Panc1 (cell line): ENCODE measurements at regions not wholly inside any gene's neighbourhood (a gene's known extent, or its start where the extent isn't known, plus 50 kb on each side); places are given as distances from the start of the nearest gene placed in this dataset.

Source experiments
- ATAC-seq: fragments of 200-7000 bp; cut with Tn5 transposase; 2 replicates; pipeline ENCODE4 v1.9.1; 2020; ENCODE audit warnings: mild to moderate bottlenecking, moderate library complexity
- BruUV-seq: library from RNA; stranded (reverse); fragments of 400-500 nt; replicated peaks from 2 replicates; lab custom pipeline; 2021; lab: Mats Ljungman, UMichigan
- CTCF ChIA-PET: fragments of 300-600 bp; sonication (Branson Sonifier 250); formaldehyde crosslinking; loops from one replicate; lab custom pipeline; 2022; ENCODE audit warnings: antibody characterized with exemption; lab: Charles Lee
- POLR2A ChIA-PET: fragments of 300-600 bp; sonication (Branson Sonifier 250); formaldehyde crosslinking; loops from one replicate; lab custom pipeline; 2022; ENCODE audit warnings: antibody characterized with exemption; lab: Charles Lee
- DNase-seq: peaks from one replicate; pipeline ENCODE4 v3.0.0-alpha.2; 2010; ENCODE audit warnings: low read depth, low spot score
- H3K27ac ChIP-seq: 2 replicates; pipeline ENCODE4 v1.5.1; 2011; ENCODE audit warnings: mild to moderate bottlenecking, low read length, inconsistent platforms
- H3K27me3 ChIP-seq: fragments of 200-500 bp; sonication (Bioruptor generic); 2 replicates; pipeline ENCODE4 v1.6.0; 2014; ENCODE audit warnings: low read length, inconsistent platforms; ENCODE audit not compliant: control insufficient read depth, insufficient read depth
- H3K36me3 ChIP-seq: fragments of 200-500 bp; sonication (Bioruptor generic); 2 replicates; pipeline ENCODE4 v1.5.1; 2014; ENCODE audit warnings: inconsistent platforms, mild to moderate bottlenecking, low read length, moderate library complexity; ENCODE audit not compliant: control insufficient read depth, insufficient read depth
- H3K4me1 ChIP-seq: 2 replicates; pipeline ENCODE4 v1.5.1; 2011; ENCODE audit warnings: inconsistent platforms, mild to moderate bottlenecking, low read length, moderate library complexity; ENCODE audit not compliant: control insufficient read depth, insufficient read depth
- H3K4me3 ChIP-seq, 2 experiments: 2 replicates each; pipeline ENCODE4 v1.5.1; 2011 to 2012; ENCODE audit warnings: low read depth in 2 of 2, low read length in 2 of 2, mild to moderate bottlenecking in 2 of 2, inconsistent platforms in 1 of 2, moderate library complexity in 1 of 2
- H3K9me3 ChIP-seq: fragments of 200-500 bp; sonication (Bioruptor generic); 2 replicates; pipeline ENCODE4 v1.5.1; 2014; ENCODE audit warnings: low read depth, mild to moderate bottlenecking, inconsistent platforms, low read length, moderate library complexity; ENCODE audit not compliant: control insufficient read depth, insufficient read depth
- POLR2AphosphoS5 ChIP-seq: IDR thresholded peaks from 2 replicates; pipeline ENCODE4 v1.6.1; 2012; ENCODE audit warnings: mild to moderate bottlenecking, low read depth, low read length, moderate library complexity
- SIN3A ChIP-seq: IDR thresholded peaks from 2 replicates; pipeline ENCODE4 v1.6.1; 2012; ENCODE audit warnings: low read depth, mild to moderate bottlenecking, low read length, moderate library complexity, borderline replicate concordance; ENCODE audit not compliant: insufficient read depth
- TCF7L2 ChIP-seq: IDR thresholded peaks from 2 replicates; pipeline ENCODE4 v1.6.1; 2011; ENCODE audit warnings: mild to moderate bottlenecking, low read depth, low read length, inconsistent platforms
- in situ Hi-C: cut with HindIII; loops from 2 replicates; pipeline ENCODE4 v1.10.0; 2016; ENCODE audit warnings: low sequenced_read_pairs, low pct_unique_long_range_greater_than_20kb
- intact Hi-C: fragments of 100-400 bp; cut with micrococcal nuclease; formaldehyde crosslinking; loops from one replicate; pipeline ENCODE4 v1.10.0; 2022; ENCODE audit not compliant: unreplicated experiment
- TF ChIP-seq, protein P1 (sequence below), 2 experiments: IDR thresholded peaks; 2 replicates each; pipeline ENCODE4 v1.6.1; 2011 to 2012; ENCODE audit warnings: low read depth in 2 of 2, control low read depth in 1 of 2, low read length in 1 of 2, mild to moderate bottlenecking in 1 of 2, moderate library complexity in 1 of 2; ENCODE audit not compliant: insufficient read depth in 1 of 2
- TF ChIP-seq, protein P2 (sequence below): fragments of 450-650 bp; IDR thresholded peaks from 2 replicates; pipeline ENCODE4 v1.5.1; 2017; ENCODE audit warnings: mild to moderate bottlenecking

DNA sequence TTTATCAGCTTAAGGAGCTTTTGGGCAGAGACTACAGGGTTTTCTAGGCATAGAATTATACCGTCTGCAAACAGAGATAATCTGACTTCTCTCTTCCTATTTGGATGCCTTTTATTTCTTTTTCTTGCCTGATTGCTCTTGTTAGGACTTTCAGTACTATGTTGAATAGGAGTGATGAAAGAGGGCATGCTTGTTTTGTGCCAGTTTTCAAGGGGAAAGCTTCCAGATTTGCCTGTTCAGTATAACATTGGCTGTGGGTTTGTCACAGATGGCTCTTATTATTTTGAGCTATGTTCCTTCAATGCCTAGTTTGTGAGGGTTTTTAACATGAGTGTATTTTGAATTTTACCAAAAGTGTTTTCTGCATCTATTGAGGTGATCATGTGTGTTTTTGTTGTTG is 192.8 kb upstream of the PHACTR1 start:
- CTCF ChIA-PET, result no interaction called here
- ATAC-seq, result no peak
- DNase-seq, result no peak
- no peak overlapping the region for H3K4me3 ChIP-seq
- POLR2A ChIA-PET, result no interaction called here
- TF ChIP-seq, protein P1, sequence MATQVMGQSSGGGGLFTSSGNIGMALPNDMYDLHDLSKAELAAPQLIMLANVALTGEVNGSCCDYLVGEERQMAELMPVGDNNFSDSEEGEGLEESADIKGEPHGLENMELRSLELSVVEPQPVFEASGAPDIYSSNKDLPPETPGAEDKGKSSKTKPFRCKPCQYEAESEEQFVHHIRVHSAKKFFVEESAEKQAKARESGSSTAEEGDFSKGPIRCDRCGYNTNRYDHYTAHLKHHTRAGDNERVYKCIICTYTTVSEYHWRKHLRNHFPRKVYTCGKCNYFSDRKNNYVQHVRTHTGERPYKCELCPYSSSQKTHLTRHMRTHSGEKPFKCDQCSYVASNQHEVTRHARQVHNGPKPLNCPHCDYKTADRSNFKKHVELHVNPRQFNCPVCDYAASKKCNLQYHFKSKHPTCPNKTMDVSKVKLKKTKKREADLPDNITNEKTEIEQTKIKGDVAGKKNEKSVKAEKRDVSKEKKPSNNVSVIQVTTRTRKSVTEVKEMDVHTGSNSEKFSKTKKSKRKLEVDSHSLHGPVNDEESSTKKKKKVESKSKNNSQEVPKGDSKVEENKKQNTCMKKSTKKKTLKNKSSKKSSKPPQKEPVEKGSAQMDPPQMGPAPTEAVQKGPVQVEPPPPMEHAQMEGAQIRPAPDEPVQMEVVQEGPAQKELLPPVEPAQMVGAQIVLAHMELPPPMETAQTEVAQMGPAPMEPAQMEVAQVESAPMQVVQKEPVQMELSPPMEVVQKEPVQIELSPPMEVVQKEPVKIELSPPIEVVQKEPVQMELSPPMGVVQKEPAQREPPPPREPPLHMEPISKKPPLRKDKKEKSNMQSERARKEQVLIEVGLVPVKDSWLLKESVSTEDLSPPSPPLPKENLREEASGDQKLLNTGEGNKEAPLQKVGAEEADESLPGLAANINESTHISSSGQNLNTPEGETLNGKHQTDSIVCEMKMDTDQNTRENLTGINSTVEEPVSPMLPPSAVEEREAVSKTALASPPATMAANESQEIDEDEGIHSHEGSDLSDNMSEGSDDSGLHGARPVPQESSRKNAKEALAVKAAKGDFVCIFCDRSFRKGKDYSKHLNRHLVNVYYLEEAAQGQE (IDR thresholded peaks at IDR 0.05; ENCODE audit: insufficient read depth in 1 of 2, low read depth in 2 of 2, low read length in 1 of 2), result no peak
- TF ChIP-seq, protein P2, sequence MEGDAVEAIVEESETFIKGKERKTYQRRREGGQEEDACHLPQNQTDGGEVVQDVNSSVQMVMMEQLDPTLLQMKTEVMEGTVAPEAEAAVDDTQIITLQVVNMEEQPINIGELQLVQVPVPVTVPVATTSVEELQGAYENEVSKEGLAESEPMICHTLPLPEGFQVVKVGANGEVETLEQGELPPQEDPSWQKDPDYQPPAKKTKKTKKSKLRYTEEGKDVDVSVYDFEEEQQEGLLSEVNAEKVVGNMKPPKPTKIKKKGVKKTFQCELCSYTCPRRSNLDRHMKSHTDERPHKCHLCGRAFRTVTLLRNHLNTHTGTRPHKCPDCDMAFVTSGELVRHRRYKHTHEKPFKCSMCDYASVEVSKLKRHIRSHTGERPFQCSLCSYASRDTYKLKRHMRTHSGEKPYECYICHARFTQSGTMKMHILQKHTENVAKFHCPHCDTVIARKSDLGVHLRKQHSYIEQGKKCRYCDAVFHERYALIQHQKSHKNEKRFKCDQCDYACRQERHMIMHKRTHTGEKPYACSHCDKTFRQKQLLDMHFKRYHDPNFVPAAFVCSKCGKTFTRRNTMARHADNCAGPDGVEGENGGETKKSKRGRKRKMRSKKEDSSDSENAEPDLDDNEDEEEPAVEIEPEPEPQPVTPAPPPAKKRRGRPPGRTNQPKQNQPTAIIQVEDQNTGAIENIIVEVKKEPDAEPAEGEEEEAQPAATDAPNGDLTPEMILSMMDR, result no peak
- TF ChIP-seq SIN3A (no peak), POLR2AphosphoS5 (no peak)
- no peaks in the 10 kb centered on the region for H3K27me3 ChIP-seq
- H3K27ac ChIP-seq, result no peak overlapping the region
- H3K4me1 ChIP-seq, result peaks cover 5% of the 10 kb centered on the region
- H3K9me3 ChIP-seq, result no peaks in the 10 kb centered on the region
- no TSS peak for BruUV-seq
- intact Hi-C loops, result no loop called here
- no peaks in the 10 kb centered on the region for H3K36me3 ChIP-seq
- in situ Hi-C loops, result no loop called here

GRCh38 chr6:12525276-12525675 is 191.3 kb upstream of the PHACTR1 start:
- no peaks in the 10 kb centered on the region for H3K27me3 ChIP-seq
- in situ Hi-C loops (no loop called here), intact Hi-C loops (no loop called here)
- POLR2A ChIA-PET, result no interaction called here
- no TSS peak for BruUV-seq
- H3K4me3 ChIP-seq, result no peak overlapping the region
- TF ChIP-seq, protein P2, result no peak
- TF ChIP-seq TCF7L2 (no peak), POLR2AphosphoS5 (no peak), SIN3A (no peak)
- TF ChIP-seq, protein P1 (IDR thresholded peaks at IDR 0.05; ENCODE audit: insufficient read depth in 1 of 2, low read depth in 2 of 2, low read length in 1 of 2), result no peak
- CTCF ChIA-PET, result no interaction called here
- no peaks in the 10 kb centered on the region for H3K36me3 ChIP-seq
- H3K9me3 ChIP-seq, result no peaks in the 10 kb centered on the region
- no peak overlapping the region for H3K27ac ChIP-seq
- no peak for ATAC-seq
- no peak for DNase-seq
- H3K4me1 ChIP-seq, result peaks cover 8% of the 10 kb centered on the region
